PFSK-1 (cell line): ENCODE measurements at regions not wholly inside any gene's neighbourhood (a gene's known extent, or its start where the extent isn't known, plus 50 kb on each side); places are given as distances from the start of the nearest gene placed in this dataset.

Experiments used
- FOXP2 ChIP-seq: optimal IDR thresholded peaks from 2 replicates; pipeline ENCODE3; 2011; ENCODE audit warnings: borderline replicate concordance, control low read depth, inconsistent platforms; ENCODE audit not compliant: insufficient read depth; ENCODE audit errors: extremely low read length, extremely low read depth
- POLR2AphosphoS5 ChIP-seq: IDR thresholded peaks from 2 replicates; pipeline ENCODE4 v1.6.1; 2012; ENCODE audit warnings: low read depth, mild to moderate bottlenecking, control low read depth, low read length, moderate library complexity
- SIN3A ChIP-seq: IDR thresholded peaks from 2 replicates; pipeline ENCODE4 v1.6.1; 2012; ENCODE audit warnings: mild to moderate bottlenecking, low read length, moderate library complexity, borderline replicate concordance; ENCODE audit not compliant: insufficient read depth
- TAF1 ChIP-seq: IDR thresholded peaks from 2 replicates; pipeline ENCODE4 v1.6.1; 2012; ENCODE audit warnings: low read length, control low read depth, borderline replicate concordance; ENCODE audit not compliant: insufficient read depth
- TF ChIP-seq, protein P1 (sequence below), 2 experiments: IDR thresholded peaks; 2 replicates each; pipeline versions ENCODE4 v1.6.1 to v1.8.0; 2011 to 2012; ENCODE audit warnings: low read depth in 2 of 2, low read length in 2 of 2, control low read depth in 1 of 2, inconsistent platforms in 1 of 2, mild to moderate bottlenecking in 1 of 2, moderate library complexity in 1 of 2; ENCODE audit not compliant: insufficient read depth in 1 of 2

DNA sequence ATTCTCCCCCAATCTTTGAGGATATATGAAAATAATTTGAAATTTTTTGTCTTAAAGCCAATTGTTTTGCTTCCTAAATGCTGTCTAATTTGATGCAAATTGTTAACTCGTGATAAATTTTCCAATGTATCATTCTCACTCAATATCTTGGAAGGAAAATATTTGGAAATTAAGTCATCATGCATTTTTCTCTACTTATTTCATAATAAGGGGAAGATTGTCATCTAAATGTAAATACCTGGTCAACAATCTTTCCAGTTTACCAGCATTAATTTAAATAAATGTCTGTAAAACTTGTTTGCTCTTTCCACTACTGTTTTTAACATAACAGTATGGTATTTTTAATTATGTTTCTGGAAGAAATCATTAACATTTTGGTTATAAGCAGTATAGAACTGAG, 78.3 kb upstream of the KCTD3 start:
- TF ChIP-seq FOXP2 (no peak), SIN3A (no peak), POLR2AphosphoS5 (no peak), TAF1 (no peak)
- TF ChIP-seq, protein P1, sequence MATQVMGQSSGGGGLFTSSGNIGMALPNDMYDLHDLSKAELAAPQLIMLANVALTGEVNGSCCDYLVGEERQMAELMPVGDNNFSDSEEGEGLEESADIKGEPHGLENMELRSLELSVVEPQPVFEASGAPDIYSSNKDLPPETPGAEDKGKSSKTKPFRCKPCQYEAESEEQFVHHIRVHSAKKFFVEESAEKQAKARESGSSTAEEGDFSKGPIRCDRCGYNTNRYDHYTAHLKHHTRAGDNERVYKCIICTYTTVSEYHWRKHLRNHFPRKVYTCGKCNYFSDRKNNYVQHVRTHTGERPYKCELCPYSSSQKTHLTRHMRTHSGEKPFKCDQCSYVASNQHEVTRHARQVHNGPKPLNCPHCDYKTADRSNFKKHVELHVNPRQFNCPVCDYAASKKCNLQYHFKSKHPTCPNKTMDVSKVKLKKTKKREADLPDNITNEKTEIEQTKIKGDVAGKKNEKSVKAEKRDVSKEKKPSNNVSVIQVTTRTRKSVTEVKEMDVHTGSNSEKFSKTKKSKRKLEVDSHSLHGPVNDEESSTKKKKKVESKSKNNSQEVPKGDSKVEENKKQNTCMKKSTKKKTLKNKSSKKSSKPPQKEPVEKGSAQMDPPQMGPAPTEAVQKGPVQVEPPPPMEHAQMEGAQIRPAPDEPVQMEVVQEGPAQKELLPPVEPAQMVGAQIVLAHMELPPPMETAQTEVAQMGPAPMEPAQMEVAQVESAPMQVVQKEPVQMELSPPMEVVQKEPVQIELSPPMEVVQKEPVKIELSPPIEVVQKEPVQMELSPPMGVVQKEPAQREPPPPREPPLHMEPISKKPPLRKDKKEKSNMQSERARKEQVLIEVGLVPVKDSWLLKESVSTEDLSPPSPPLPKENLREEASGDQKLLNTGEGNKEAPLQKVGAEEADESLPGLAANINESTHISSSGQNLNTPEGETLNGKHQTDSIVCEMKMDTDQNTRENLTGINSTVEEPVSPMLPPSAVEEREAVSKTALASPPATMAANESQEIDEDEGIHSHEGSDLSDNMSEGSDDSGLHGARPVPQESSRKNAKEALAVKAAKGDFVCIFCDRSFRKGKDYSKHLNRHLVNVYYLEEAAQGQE (IDR thresholded peaks at IDR 0.05; ENCODE audit: insufficient read depth in 1 of 2, low read depth in 2 of 2, low read length in 2 of 2), result no peak

DNA sequence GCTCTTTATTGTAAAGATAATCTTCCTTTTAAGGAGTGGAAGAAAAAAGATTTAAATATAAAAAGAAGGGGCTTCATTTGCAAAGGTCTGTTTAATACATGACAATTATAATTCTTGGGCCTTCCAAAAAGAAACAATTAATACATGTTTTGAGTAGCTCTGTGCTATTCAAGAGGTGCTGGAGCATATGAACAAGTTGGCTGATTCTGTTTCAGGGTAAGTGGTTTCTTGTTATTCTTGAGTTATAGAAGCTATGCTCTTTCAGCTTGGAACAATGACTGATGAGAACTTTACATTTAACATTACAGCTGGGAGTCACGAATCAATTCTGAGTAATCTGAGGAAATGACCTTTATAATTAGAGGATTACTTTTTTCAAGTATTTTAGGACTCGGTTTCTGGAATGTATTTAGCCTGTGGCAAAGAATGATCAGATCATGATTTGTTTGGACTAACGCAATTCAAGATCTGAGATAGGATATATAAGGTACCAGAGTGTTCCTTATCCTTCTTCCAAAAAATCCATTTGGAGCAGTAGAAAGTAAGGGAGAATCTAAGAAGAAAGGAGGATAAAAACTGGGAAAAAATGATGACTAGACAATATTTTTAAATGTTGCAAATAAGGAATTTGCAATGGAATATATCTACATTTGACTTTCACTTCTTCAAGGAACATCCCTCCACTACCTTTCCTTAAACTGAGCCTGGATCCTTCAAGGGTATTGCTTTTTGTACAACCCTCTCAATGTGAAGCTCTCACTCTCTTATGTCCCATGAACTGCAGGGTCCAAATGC, 77.1 kb upstream of the KCTD3 start:
- no peak for TF ChIP-seq FOXP2
- TF ChIP-seq, protein P1 (IDR thresholded peaks at IDR 0.05; ENCODE audit: insufficient read depth in 1 of 2, low read depth in 2 of 2, low read length in 2 of 2), result no peak

DNA sequence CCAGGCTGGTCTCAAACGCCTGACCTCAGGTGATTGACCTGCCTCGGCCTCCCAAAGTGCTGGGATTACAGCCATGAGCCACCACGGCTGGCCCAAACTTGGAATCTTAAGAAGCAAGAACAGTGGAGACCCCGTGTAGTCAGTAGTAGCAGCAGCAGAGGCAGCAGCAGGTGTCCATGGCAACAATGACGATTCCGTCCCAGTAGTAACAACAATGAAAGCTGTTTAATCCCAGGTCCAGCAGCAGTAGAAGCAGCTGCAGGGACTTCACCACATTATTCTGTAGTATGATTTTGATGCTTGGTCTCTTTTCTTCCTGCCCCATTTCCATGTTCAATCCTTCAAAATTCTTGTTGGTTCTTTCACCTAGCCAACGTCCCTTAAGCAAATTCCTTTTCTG, 69.6 kb upstream of the KCTD3 start:
- no peak for TF ChIP-seq SIN3A
- no peak for TF ChIP-seq FOXP2
- no peak for TF ChIP-seq TAF1
- no peak for TF ChIP-seq POLR2AphosphoS5
- TF ChIP-seq, protein P1 (IDR thresholded peaks at IDR 0.05; ENCODE audit: insufficient read depth in 1 of 2, low read depth in 2 of 2, low read length in 2 of 2), result no peak

DNA sequence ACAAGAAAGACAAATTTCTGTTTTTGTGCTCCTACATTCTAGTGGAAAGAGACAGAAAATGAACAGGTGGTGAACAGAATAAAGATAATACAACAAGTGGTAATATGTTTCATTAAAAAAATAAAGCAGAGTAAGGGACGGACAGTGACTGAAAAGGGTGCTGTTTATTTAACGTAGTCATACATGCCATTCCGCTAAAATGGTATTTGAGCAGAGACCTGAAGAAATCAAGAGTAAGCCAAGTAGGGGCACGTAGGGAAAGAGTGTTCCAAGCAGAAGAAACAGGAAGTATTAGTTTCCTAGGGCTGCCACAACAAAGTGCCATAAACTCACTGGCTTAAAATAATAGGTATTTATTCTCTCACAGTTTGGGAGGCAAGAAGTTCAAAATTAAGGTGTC, 65.6 kb upstream of the KCTD3 start:
- no peak for TF ChIP-seq SIN3A
- TF ChIP-seq, protein P1 (IDR thresholded peaks at IDR 0.05; ENCODE audit: insufficient read depth in 1 of 2, low read depth in 2 of 2, low read length in 2 of 2), result no peak
- TF ChIP-seq TAF1, result no peak
- TF ChIP-seq POLR2AphosphoS5, result no peak
- no peak for TF ChIP-seq FOXP2

DNA sequence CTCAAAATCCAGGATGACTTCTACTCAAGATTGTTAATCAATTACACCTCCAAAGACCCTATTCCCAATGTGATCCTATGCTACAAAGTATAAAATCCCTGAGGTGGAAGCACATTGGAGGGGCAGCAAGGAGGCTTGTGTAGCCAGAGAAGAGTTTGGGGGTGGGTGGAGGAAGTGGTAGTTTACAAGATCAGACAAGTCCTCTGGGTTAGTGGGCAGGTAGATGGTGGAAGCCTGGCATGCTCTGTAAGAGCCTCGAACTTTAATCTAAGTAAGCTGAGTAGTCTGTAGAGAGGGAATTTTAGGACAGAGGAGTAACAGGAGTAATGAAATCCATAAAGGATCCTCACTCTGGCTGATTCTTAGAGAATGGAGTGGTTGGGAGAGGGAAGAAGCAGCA, 65.0 kb upstream of the KCTD3 start:
- TF ChIP-seq TAF1 (no peak), POLR2AphosphoS5 (no peak), SIN3A (no peak), FOXP2 (no peak)
- TF ChIP-seq, protein P1 (IDR thresholded peaks at IDR 0.05; ENCODE audit: insufficient read depth in 1 of 2, low read depth in 2 of 2, low read length in 2 of 2), result no peak
